Stimulated activated CD8-positive, alpha-beta memory T cell treated with anti-CD3 and anti-CD28 coated beads, Interleukin-7, amount 100 ng/mL, for 4 hours (primary cell): ENCODE measurements at regions not wholly inside any gene's neighbourhood (a gene's known extent, or its start where the extent isn't known, plus 50 kb on each side); places are given as distances from the start of the nearest gene placed in this dataset.

Experiments
- DNase-seq, 2 donors: peaks; one replicate each; pipeline ENCODE4 v3.0.0-alpha.2; 2020; ENCODE audit warnings: low read depth in 2 of 2

GRCh38 chr19:31160336-31160926 is 188.8 kb downstream of the TSHZ3 start:
- no peak for DNase-seq

GRCh38 chr19:31154021-31154420 is 195.2 kb downstream of the TSHZ3 start:
- DNase-seq: no peak

- DNase-seq: no peak
These were observed 196.3 kb downstream of the TSHZ3 start for GRCh38 chr19:31152906-31153305.

- DNase-seq: no peak
These were observed 199.7 kb downstream of the TSHZ3 start for GRCh38 chr19:31149441-31149941.

GRCh38 chr19:31148671-31149070 is 200.6 kb downstream of the TSHZ3 start:
- DNase-seq: no peak

GRCh38 chr19:31147234-31147633 is 202.0 kb downstream of the TSHZ3 start:
- no peak for DNase-seq

GRCh38 chr19:31146546-31147183 is 202.6 kb downstream of the TSHZ3 start:
- DNase-seq: no peak

- no peak for DNase-seq
These were observed 203.2 kb downstream of the TSHZ3 start for GRCh38 chr19:31146015-31146414.

- DNase-seq: no peak
These were observed 204.2 kb downstream of the TSHZ3 start for GRCh38 chr19:31145007-31145406.

GRCh38 chr19:31144075-31144870 is 205.0 kb downstream of the TSHZ3 start:
- DNase-seq: no peak

GRCh38 chr19:31141301-31141700 is 207.9 kb downstream of the TSHZ3 start:
- no peak for DNase-seq

GRCh38 chr19:31140717-31141116 is 208.5 kb downstream of the TSHZ3 start:
- DNase-seq: no peak

GRCh38 chr19:31139871-31140505 is 209.2 kb downstream of the TSHZ3 start:
- DNase-seq: no peak

GRCh38 chr19:31138077-31138476 is 211.2 kb downstream of the TSHZ3 start:
- DNase-seq: no peak

- no peak for DNase-seq
These were observed 213.4 kb downstream of the TSHZ3 start for GRCh38 chr19:31135841-31136240.

GRCh38 chr19:31132753-31133110 is 216.5 kb downstream of the TSHZ3 start:
- no peak for DNase-seq

GRCh38 chr19:31128291-31128690 is 220.9 kb downstream of the TSHZ3 start:
- no peak for DNase-seq

- no peak for DNase-seq
These were observed 221.9 kb downstream of the TSHZ3 start for GRCh38 chr19:31127134-31127967.

GRCh38 chr19:31126236-31126635 is 223.0 kb downstream of the TSHZ3 start:
- DNase-seq: no peak

- DNase-seq: no peak
These were observed 224.2 kb downstream of the TSHZ3 start for GRCh38 chr19:31125071-31125470.

- no peak for DNase-seq
These were observed 227.7 kb downstream of the TSHZ3 start for GRCh38 chr19:31121501-31121900.

- no peak for DNase-seq
These were observed 228.3 kb downstream of the TSHZ3 start for GRCh38 chr19:31120952-31121351.
